Endothelial cell of umbilical vein (primary cell): ENCODE measurements at regions not wholly inside any gene's neighbourhood (a gene's known extent, or its start where the extent isn't known, plus 50 kb on each side); places are given as distances from the start of the nearest gene placed in this dataset.

Source experiments
- BruUV-seq: library from RNA; stranded (reverse); fragments of 400-500 nt; replicated peaks from 2 replicates; lab custom pipeline; 2021; lab: Mats Ljungman, UMichigan
- CTCF ChIA-PET: fragments of 300-600, 350-600 bp; sonication (Branson Sonifier 250); formaldehyde crosslinking; loops from one replicate; lab custom pipeline; 2021; ENCODE audit warnings: antibody characterized with exemption, inconsistent platforms; lab: Charles Lee
- POLR2A ChIA-PET: fragments of 300-600, 350-600 bp; sonication (Branson Sonifier 250); formaldehyde crosslinking; loops from one replicate; lab custom pipeline; 2021; ENCODE audit warnings: antibody characterized with exemption, inconsistent platforms; lab: Charles Lee
- DNase-seq: peaks from one replicate; pipeline ENCODE4 v3.0.0-alpha.2; 2011; ENCODE audit warnings: low read depth, low spot score
- FAIRE-seq: peaks from 2 replicates; lab custom pipeline; 2011; peaks lifted over from hg19 to GRCh38; lab: Jason Lieb, UNC
- H2AFZ ChIP-seq: 2 replicates; pipeline ENCODE4 v1.6.0; 2012; ENCODE audit warnings: low read depth, low read length, control low read depth, inconsistent platforms
- H3K27ac ChIP-seq: 2 replicates; pipeline ENCODE4 v1.5.1; 2011; ENCODE audit warnings: low read depth, mild to moderate bottlenecking, control low read depth, low read length, moderate library complexity; ENCODE audit not compliant: insufficient read depth
- H3K27me3 ChIP-seq, 2 experiments: 2 replicates each; pipeline versions ENCODE4 v1.6.0 to v1.6.1; 2011; ENCODE audit warnings: low read length in 2 of 2, mixed read lengths in 1 of 2; ENCODE audit not compliant: control insufficient read depth in 2 of 2, insufficient read depth in 2 of 2
- H3K36me3 ChIP-seq, 2 experiments: 2 replicates in 1 of 2; 3 replicates in 1 of 2; pipeline ENCODE4 v1.5.1; 2011; ENCODE audit warnings: low read length in 2 of 2, mild to moderate bottlenecking in 1 of 2, moderate library complexity in 1 of 2; ENCODE audit not compliant: control insufficient read depth in 2 of 2, insufficient read depth in 2 of 2; ENCODE audit errors: extremely low read depth in 1 of 2
- H3K4me1 ChIP-seq: 3 replicates; pipeline ENCODE4 v1.5.1; 2011; ENCODE audit warnings: mild to moderate bottlenecking, low read length; ENCODE audit not compliant: control insufficient read depth, insufficient read depth; ENCODE audit errors: extremely low read depth
- H3K4me2 ChIP-seq: 2 replicates; pipeline ENCODE4 v1.6.1; 2011; ENCODE audit warnings: low read length, control low read depth, mixed read lengths; ENCODE audit not compliant: insufficient read depth
- H3K4me3 ChIP-seq, 3 experiments: fragments of 200-600 bp in 1 of 3; sonication (generic), shearing (Covaris generic) in 1 of 3; replicated peaks in 1 of 3; 2 replicates each; pipeline ENCODE4 v1.5.1; 2011 to 2016; ENCODE audit warnings: control low read depth in 3 of 3, low read length in 3 of 3, mild to moderate bottlenecking in 2 of 3, inconsistent platforms in 1 of 3, low read depth in 1 of 3, moderate library complexity in 1 of 3; ENCODE audit not compliant: insufficient read depth in 1 of 3
- H3K79me2 ChIP-seq: 2 replicates; pipeline ENCODE4 v1.6.0; 2012; ENCODE audit warnings: low read length, inconsistent platforms; ENCODE audit not compliant: control insufficient read depth, insufficient read depth
- H3K9ac ChIP-seq: replicated peaks from 2 replicates; pipeline ENCODE3; 2011; ENCODE audit warnings: low read length, control low read depth; ENCODE audit not compliant: insufficient read depth; ENCODE audit errors: extremely low read depth
- H3K9me1 ChIP-seq: replicated peaks from 3 replicates; pipeline ENCODE4 v1.6.0; 2011; ENCODE audit warnings: mild to moderate bottlenecking, low read length; ENCODE audit not compliant: control insufficient read depth, insufficient read depth; ENCODE audit errors: extremely low read depth
- H3K9me3 ChIP-seq: replicated peaks from 2 replicates; pipeline ENCODE4 v1.5.1; 2012; ENCODE audit warnings: low read length, inconsistent platforms; ENCODE audit not compliant: control insufficient read depth, insufficient read depth
- H4K20me1 ChIP-seq: replicated peaks from 2 replicates; pipeline ENCODE3; 2011; ENCODE audit warnings: mild to moderate bottlenecking, low read length; ENCODE audit not compliant: control insufficient read depth, insufficient read depth; ENCODE audit errors: extremely low read depth
- CTCF ChIP-seq, 2 donors: IDR thresholded peaks; 1 replicate in 1 of 2; 2 replicates in 1 of 2; pipeline ENCODE4 v1.5.1; 2011; ENCODE audit warnings: low read length in 2 of 2, mild to moderate bottlenecking in 2 of 2, moderate library complexity in 2 of 2, control low read depth in 1 of 2, inconsistent platforms in 1 of 2, low read depth in 1 of 2; ENCODE audit not compliant: insufficient read depth in 1 of 2; ENCODE audit errors: extremely low read depth in 1 of 2
- EZH2 ChIP-seq: IDR thresholded peaks from 2 replicates; pipeline ENCODE4 v1.6.1; 2012; ENCODE audit warnings: borderline replicate concordance, low read depth, mild to moderate bottlenecking, moderate library complexity, low read length, inconsistent platforms; ENCODE audit not compliant: severe bottlenecking
- FOS ChIP-seq: IDR thresholded peaks from 2 replicates; pipeline ENCODE4 v1.6.1; 2011; ENCODE audit warnings: mild to moderate bottlenecking, low read length, moderate library complexity, borderline replicate concordance; ENCODE audit not compliant: insufficient read depth
- GATA2 ChIP-seq: IDR thresholded peaks from 2 replicates; pipeline ENCODE4 v1.7.0; 2011; ENCODE audit warnings: low read depth, mild to moderate bottlenecking, moderate library complexity, mixed read lengths, low read length; ENCODE audit not compliant: insufficient read length, insufficient read depth
- JUN ChIP-seq: IDR thresholded peaks from 2 replicates; pipeline ENCODE4 v1.6.1; 2011; ENCODE audit warnings: borderline replicate concordance, low read depth; ENCODE audit not compliant: insufficient read length, insufficient read depth
- MYC ChIP-seq: IDR thresholded peaks from one replicate; pipeline ENCODE4 v1.6.1; 2011; ENCODE audit warnings: mild to moderate bottlenecking, low read depth, low read length
- POLR2A ChIP-seq: IDR thresholded peaks from 2 replicates; pipeline ENCODE4 v1.6.1; 2012; ENCODE audit warnings: low read depth, mild to moderate bottlenecking, control low read depth, low read length
- POLR2AphosphoS5 ChIP-seq: IDR thresholded peaks from 2 replicates; pipeline ENCODE4 v1.6.1; 2012; ENCODE audit warnings: low read depth, mild to moderate bottlenecking, control low read depth, low read length, moderate library complexity; ENCODE audit not compliant: insufficient read depth
- dilution Hi-C: fragments of 300-500 bp; cut with MboI; formaldehyde crosslinking; loops from one replicate; pipeline ENCODE4 v1.15.0; 2019; ENCODE audit warnings: low sequenced_read_pairs; ENCODE audit not compliant: extremely low pct_ligation_motif_present
- intact Hi-C: fragments of 100-400 bp; cut with micrococcal nuclease; formaldehyde crosslinking; loops from one replicate; pipeline ENCODE4 v1.10.0; 2022
- TF ChIP-seq, protein P1 (sequence below): IDR thresholded peaks from 2 replicates; pipeline ENCODE4 v1.6.1; 2011; ENCODE audit not compliant: insufficient read depth, insufficient read length

DNA sequence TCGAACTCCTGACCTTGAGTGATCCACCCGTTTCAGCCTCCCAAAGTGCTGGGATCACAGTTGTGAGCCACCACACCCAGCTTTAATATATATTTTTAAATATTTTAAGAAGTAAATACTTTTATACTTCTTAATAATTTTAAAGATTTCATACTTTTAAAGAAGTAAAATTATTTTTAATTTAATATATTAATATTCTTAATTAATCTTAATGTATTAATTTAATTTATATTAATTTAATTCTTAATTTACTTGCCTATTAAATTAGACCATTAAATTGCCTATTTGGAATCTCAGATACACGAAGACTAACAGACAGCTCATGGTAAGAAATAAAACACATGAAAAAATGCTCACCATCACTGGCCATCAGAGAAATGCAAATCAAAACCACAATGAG lies 1087.4 kb downstream of the CDH18 start:
- H3K9ac ChIP-seq, result no peak overlapping the region
- no peaks in the 10 kb centered on the region for H3K79me2 ChIP-seq
- H4K20me1 ChIP-seq, result no peaks in the 10 kb centered on the region
- TF ChIP-seq FOS (no peak), POLR2A (no peak), CTCF (IDR thresholded peaks at IDR 0.05; ENCODE audit: extremely low read depth in 1 of 2, insufficient read depth in 1 of 2, low read depth in 1 of 2, low read length in 2 of 2) (no peak), GATA2 (no peak), JUN (no peak), POLR2AphosphoS5 (no peak), MYC (no peak), EZH2 (no peak)
- TF ChIP-seq, protein P1, sequence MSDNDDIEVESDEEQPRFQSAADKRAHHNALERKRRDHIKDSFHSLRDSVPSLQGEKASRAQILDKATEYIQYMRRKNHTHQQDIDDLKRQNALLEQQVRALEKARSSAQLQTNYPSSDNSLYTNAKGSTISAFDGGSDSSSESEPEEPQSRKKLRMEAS, result no peak
- no peak overlapping the region for H3K27ac ChIP-seq
- H2AFZ ChIP-seq, result no peak overlapping the region
- H3K4me2 ChIP-seq, result no peak overlapping the region
- intact Hi-C loops (no loop called here), dilution Hi-C loops (no loop called here)
- no peaks in the 10 kb centered on the region for H3K9me1 ChIP-seq
- no TSS peak for BruUV-seq
- H3K9me3 ChIP-seq, result no peaks in the 10 kb centered on the region
- ChIA-PET CTCF (no interaction called here), POLR2A (no interaction called here)
- no peaks in the 10 kb centered on the region for H3K36me3 ChIP-seq
- H3K27me3 ChIP-seq, result no peaks in the 10 kb centered on the region
- no peaks in the 10 kb centered on the region for H3K4me1 ChIP-seq
- no peak for FAIRE-seq
- H3K4me3 ChIP-seq, result no peak overlapping the region
- no peak for DNase-seq
